ENCODE measurements at regions not wholly inside any gene's neighbourhood (a gene's known extent, or its start where the extent isn't known, plus 50 kb on each side); places are given as distances from the start of the nearest gene placed in this dataset.

- DNase-seq (no peak), ATAC-seq (no peak)
- H3K27ac ChIP-seq: no peak overlapping the region
- intact Hi-C loops (cut with DNase I; ENCODE audit: low total_unique reads): no loop called here
- H3K4me1 ChIP-seq: no peaks in the 10 kb centered on the region
- no peaks in the 10 kb centered on the region for H3K36me3 ChIP-seq
- in situ Hi-C loops (cut with MboI; ENCODE audit: low sequenced_read_pairs in 4 of 4): no loop called here
- no peaks in the 10 kb centered on the region for H3K27me3 ChIP-seq
- no peaks in the 10 kb centered on the region for H3K9me3 ChIP-seq
- TF ChIP-seq CTCF (IDR thresholded peaks at IDR 0.05 in 4 of 5, conservative IDR thresholded peaks at IDR 0.05 in 1 of 5) (no peak), POLR2A (IDR thresholded peaks at IDR 0.05) (no peak)
- H3K4me3 ChIP-seq: no peak overlapping the region
Measured at GRCh38 chr5:153895266-153895665, 143.4 kb downstream of the FAM114A2 start.

- H3K36me3 ChIP-seq: no peaks in the 10 kb centered on the region
- H3K27me3 ChIP-seq: no peaks in the 10 kb centered on the region
- DNase-seq (no peak), ATAC-seq (no peak)
- in situ Hi-C loops (cut with MboI; ENCODE audit: low sequenced_read_pairs in 4 of 4): no loop called here
- H3K4me1 ChIP-seq: no peaks in the 10 kb centered on the region
- intact Hi-C loops (cut with DNase I; ENCODE audit: low total_unique reads): no loop called here
- H3K27ac ChIP-seq: no peak overlapping the region
- H3K9me3 ChIP-seq: no peaks in the 10 kb centered on the region
- no peak for TF ChIP-seq POLR2A (IDR thresholded peaks at IDR 0.05)
- no peak for TF ChIP-seq CTCF (IDR thresholded peaks at IDR 0.05 in 4 of 5, conservative IDR thresholded peaks at IDR 0.05 in 1 of 5)
- no peak overlapping the region for H3K4me3 ChIP-seq
Measured at GRCh38 chr5:153893817-153894216, 144.9 kb downstream of the FAM114A2 start.

GRCh38 chr5:153891394-153891793, 147.3 kb downstream of the FAM114A2 start:
- no peak for TF ChIP-seq POLR2A (IDR thresholded peaks at IDR 0.05)
- TF ChIP-seq CTCF (IDR thresholded peaks at IDR 0.05 in 4 of 5, conservative IDR thresholded peaks at IDR 0.05 in 1 of 5): no peak
- in situ Hi-C loops (cut with MboI; ENCODE audit: low sequenced_read_pairs in 4 of 4) (no loop called here), intact Hi-C loops (cut with DNase I; ENCODE audit: low total_unique reads) (no loop called here)
- no peaks in the 10 kb centered on the region for H3K9me3 ChIP-seq
- H3K36me3 ChIP-seq: no peaks in the 10 kb centered on the region
- no peaks in the 10 kb centered on the region for H3K4me1 ChIP-seq
- DNase-seq: no peak
- no peak overlapping the region for H3K4me3 ChIP-seq
- no peak for ATAC-seq
- H3K27me3 ChIP-seq: no peaks in the 10 kb centered on the region
- no peak overlapping the region for H3K27ac ChIP-seq

- Histone ChIP-seq H3K9me3 (no peaks in the 10 kb centered on the region), H3K4me3 (no peak overlapping the region), H3K36me3 (no peaks in the 10 kb centered on the region), H3K27me3 (no peaks in the 10 kb centered on the region), H3K4me1 (no peaks in the 10 kb centered on the region), H3K27ac (no peak overlapping the region)
- DNase-seq: no peak
- intact Hi-C loops (cut with DNase I; ENCODE audit: low total_unique reads) (no loop called here), in situ Hi-C loops (cut with MboI; ENCODE audit: low sequenced_read_pairs in 4 of 4) (no loop called here)
- TF ChIP-seq POLR2A (IDR thresholded peaks at IDR 0.05): no peak
- no peak for TF ChIP-seq CTCF (IDR thresholded peaks at IDR 0.05 in 4 of 5, conservative IDR thresholded peaks at IDR 0.05 in 1 of 5)
- no peak for ATAC-seq
Measured at GRCh38 chr5:153888781-153889180, 149.9 kb downstream of the FAM114A2 start.

DNA sequence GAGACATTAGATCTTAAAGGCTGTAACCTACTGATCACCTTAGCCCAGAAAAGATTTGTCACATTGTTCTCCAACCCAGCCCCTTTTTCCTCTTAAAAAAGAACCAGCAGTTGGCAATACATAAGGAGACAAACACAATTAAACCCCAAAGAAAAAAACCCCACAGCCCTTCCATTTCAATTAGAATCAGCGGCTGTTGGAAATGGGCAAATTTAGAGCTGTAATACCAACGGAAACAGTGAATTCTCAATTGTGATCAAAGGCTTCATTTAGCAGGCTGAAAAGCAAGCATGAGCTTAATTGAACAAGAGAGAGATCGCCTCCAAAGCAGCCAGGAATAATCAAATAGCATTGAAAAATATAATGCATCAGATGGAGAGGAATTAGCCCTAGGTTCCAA, 153.6 kb downstream of the FAM114A2 start:
- Histone ChIP-seq H3K9me3 (no peaks in the 10 kb centered on the region), H3K36me3 (no peaks in the 10 kb centered on the region), H3K27me3 (no peaks in the 10 kb centered on the region), H3K4me3 (no peak overlapping the region), H3K4me1 (no peaks in the 10 kb centered on the region), H3K27ac (no peak overlapping the region)
- intact Hi-C loops (cut with DNase I; ENCODE audit: low total_unique reads) (no loop called here), in situ Hi-C loops (cut with MboI; ENCODE audit: low sequenced_read_pairs in 4 of 4) (no loop called here)
- no peak for TF ChIP-seq POLR2A (IDR thresholded peaks at IDR 0.05)
- no peak for TF ChIP-seq CTCF (IDR thresholded peaks at IDR 0.05 in 4 of 5, conservative IDR thresholded peaks at IDR 0.05 in 1 of 5)
- no peak for ATAC-seq
- DNase-seq: no peak
